C4-2B (cell line): ENCODE measurements at regions not wholly inside any gene's neighbourhood (a gene's known extent, or its start where the extent isn't known, plus 50 kb on each side); places are given as distances from the start of the nearest gene placed in this dataset.

ENCODE experiments used
- ZFX ChIP-seq: fragments of 450-650 bp; IDR thresholded peaks from 2 replicates; pipeline ENCODE4 v1.6.1; 2017
- TF ChIP-seq, protein P1 (sequence below): fragments of 450-650 bp; conservative IDR thresholded peaks from 2 replicates; pipeline ENCODE4 v1.5.1; 2017; ENCODE audit warnings: mild to moderate bottlenecking

- TF ChIP-seq, protein P1, sequence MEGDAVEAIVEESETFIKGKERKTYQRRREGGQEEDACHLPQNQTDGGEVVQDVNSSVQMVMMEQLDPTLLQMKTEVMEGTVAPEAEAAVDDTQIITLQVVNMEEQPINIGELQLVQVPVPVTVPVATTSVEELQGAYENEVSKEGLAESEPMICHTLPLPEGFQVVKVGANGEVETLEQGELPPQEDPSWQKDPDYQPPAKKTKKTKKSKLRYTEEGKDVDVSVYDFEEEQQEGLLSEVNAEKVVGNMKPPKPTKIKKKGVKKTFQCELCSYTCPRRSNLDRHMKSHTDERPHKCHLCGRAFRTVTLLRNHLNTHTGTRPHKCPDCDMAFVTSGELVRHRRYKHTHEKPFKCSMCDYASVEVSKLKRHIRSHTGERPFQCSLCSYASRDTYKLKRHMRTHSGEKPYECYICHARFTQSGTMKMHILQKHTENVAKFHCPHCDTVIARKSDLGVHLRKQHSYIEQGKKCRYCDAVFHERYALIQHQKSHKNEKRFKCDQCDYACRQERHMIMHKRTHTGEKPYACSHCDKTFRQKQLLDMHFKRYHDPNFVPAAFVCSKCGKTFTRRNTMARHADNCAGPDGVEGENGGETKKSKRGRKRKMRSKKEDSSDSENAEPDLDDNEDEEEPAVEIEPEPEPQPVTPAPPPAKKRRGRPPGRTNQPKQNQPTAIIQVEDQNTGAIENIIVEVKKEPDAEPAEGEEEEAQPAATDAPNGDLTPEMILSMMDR: no peak
- no peak for TF ChIP-seq ZFX
Measured at GRCh38 chr2:71791501-71792135, 338.3 kb downstream of the DYSF start.
